ENCODE measurements at regions not wholly inside any gene's neighbourhood (a gene's known extent, or its start where the extent isn't known, plus 50 kb on each side); places are given as distances from the start of the nearest gene placed in this dataset.

DNA sequence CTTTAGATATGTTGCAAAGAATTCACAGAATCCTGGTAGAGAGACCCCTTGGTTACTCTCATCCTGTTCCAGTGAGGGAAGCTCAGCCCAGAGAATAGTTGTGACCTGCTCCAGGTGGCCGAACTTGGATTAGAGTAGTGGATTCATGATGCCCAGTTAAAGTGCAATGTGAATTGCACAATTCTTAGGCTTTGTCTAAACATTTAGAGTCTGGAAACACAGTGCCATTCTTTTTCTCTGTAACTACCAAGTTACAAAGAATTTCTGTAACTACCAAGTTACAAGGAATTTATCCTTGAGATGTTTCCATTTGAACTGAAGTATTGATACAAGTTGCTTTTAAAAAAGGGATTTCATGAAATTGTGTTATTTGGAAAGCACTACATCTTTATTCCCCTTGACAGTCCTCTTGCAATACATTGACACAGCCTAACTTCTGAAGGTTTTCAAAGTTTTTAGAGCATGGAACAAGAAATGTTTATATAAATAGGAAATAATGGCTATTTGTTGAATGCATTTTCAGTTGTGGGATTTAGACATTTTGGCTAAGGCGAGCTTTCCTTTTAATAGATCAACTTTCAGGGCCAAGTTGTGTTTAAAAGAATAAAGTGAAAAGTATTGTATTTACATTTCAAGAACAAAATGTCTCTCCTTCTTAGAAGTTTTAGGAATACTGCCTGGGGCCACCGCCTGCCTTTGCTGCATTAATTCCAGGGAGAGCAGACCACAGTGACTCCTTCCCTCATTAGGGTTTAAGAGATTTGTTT lies 315.0 kb downstream of the LPIN1 start:
- TF ChIP-seq YY1 (IDR thresholded peaks at IDR 0.05; ENCODE audit: insufficient read depth, insufficient read length): no peak
- no peak for TF ChIP-seq SUZ12 (IDR thresholded peaks at IDR 0.05; ENCODE audit: extremely low read depth, insufficient read depth, insufficient read length)
- no peak for TF ChIP-seq ZNF274 (IDR thresholded peaks at IDR 0.05; ENCODE audit: low read depth, low read length)
